CD4-positive, CD25-positive, alpha-beta regulatory T cell (primary cell): ENCODE measurements at regions not wholly inside any gene's neighbourhood (a gene's known extent, or its start where the extent isn't known, plus 50 kb on each side); places are given as distances from the start of the nearest gene placed in this dataset.

Experiments
- ATAC-seq, 2 donors: fragments of 150-1000 bp; cut with Tn5 transposase; one replicate each; pipeline ENCODE4 v1.10.0; 2021; ENCODE audit warnings: low read depth in 2 of 2, moderate number of reproducible peaks in 2 of 2, moderate library complexity in 1 of 2
- DNase-seq, 3 donors: peaks; one replicate each; pipeline versions ENCODE4 v3.0.0 to v3.0.0-alpha.2; 2012 to 2022; ENCODE audit warnings: mixed read lengths in 1 of 3
- H3K27ac ChIP-seq: one replicate; pipeline ENCODE4 v1.7.0; 2013; ENCODE audit warnings: mild to moderate bottlenecking, low read length; ENCODE audit not compliant: insufficient read depth, poor library complexity, severe bottlenecking
- H3K27me3 ChIP-seq: one replicate; pipeline ENCODE4 v1.7.0; 2013; ENCODE audit warnings: low read length; ENCODE audit not compliant: control insufficient read depth, insufficient read depth
- H3K36me3 ChIP-seq: one replicate; pipeline ENCODE4 v1.7.0; 2013; ENCODE audit warnings: mild to moderate bottlenecking, low read length, moderate library complexity; ENCODE audit not compliant: control insufficient read depth, insufficient read depth
- H3K4me1 ChIP-seq: 2 replicates; pipeline ENCODE4 v1.7.0; 2013; ENCODE audit warnings: mild to moderate bottlenecking, low read length; ENCODE audit not compliant: insufficient read depth, control insufficient read depth, poor library complexity, severe bottlenecking
- H3K4me3 ChIP-seq: one replicate; pipeline ENCODE4 v1.7.0; 2013; ENCODE audit warnings: low read depth, mild to moderate bottlenecking, low read length, moderate library complexity
- H3K9me3 ChIP-seq, 2 experiments: 1 replicate in 1 of 2; 2 replicates in 1 of 2; pipeline ENCODE4 v1.7.0; 2013; ENCODE audit warnings: low read length in 2 of 2, mild to moderate bottlenecking in 1 of 2, moderate library complexity in 1 of 2; ENCODE audit not compliant: control insufficient read depth in 2 of 2
- H3K27ac Mint-ChIP-seq, 3 donors: one replicate each; pipeline ENCODE4 v1.8.0; 2020 to 2022; ENCODE audit warnings: mild to moderate bottlenecking in 3 of 3, mixed read lengths in 3 of 3, moderate library complexity in 2 of 3
- H3K27me3 Mint-ChIP-seq: one replicate; pipeline ENCODE4 v1.8.0; 2022; ENCODE audit warnings: mild to moderate bottlenecking, mixed read lengths
- H3K36me3 Mint-ChIP-seq: one replicate; pipeline ENCODE4 v1.8.0; 2020; ENCODE audit warnings: mixed read lengths
- H3K4me1 Mint-ChIP-seq, 4 donors: one replicate each; pipeline ENCODE4 v1.8.0; 2020 to 2022; ENCODE audit warnings: mixed read lengths in 4 of 4, mild to moderate bottlenecking in 1 of 4
- H3K4me3 Mint-ChIP-seq, 4 donors: one replicate each; pipeline ENCODE4 v1.8.0; 2020 to 2022; ENCODE audit warnings: mild to moderate bottlenecking in 4 of 4, mixed read lengths in 4 of 4, moderate library complexity in 3 of 4
- H3K9me3 Mint-ChIP-seq, 7 donors: one replicate each; pipeline ENCODE4 v1.8.0; 2020 to 2022; ENCODE audit warnings: mixed read lengths in 7 of 7, mild to moderate bottlenecking in 3 of 7, moderate library complexity in 2 of 7

DNA sequence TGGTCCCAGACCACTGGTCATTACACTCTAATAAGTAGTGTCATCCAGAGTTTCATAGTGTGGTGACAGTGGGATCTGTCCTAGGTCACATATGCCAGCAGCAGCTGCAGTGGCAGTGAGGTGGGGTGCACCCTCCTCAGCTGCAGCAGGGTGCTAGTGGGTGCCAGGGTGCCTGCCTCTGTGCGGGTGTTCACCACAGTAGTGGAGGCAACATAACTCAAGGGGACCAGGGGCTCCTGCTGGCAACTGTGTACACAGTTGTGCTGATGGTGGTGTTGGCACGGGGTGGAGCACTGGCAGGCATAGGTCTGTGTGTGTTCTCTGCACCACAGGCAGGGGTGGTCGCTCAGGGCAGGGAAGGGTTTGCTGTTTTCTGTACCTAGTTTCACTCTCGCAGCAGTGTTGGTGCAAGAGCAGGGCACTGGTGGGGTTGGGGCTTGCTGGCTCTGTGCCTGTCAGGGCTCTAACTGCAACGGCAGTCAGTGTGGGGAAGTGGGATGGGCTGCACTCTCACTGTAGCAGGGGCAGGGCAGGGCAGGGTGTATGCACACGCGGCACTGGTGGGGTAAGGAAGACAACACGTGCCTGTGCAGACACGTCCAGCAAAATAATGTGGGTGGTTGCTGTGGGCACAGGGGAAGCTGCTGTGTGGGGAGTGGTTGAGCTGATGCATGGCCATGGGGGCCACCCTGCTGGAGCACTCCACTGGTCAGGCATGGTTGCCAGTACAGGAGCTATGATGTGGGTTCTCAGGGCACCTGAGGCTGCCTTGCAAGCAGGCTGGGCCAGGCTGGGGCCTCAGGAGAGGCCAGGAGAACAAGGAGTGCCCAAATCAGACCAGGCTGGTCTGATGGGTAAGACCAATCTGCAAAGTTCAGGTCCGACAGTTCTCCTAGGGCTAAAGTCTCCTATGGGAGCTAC, 226.6 kb downstream of the MEIS1 start:
- Mint-ChIP-seq H3K4me1 (no peaks in the 10 kb centered on the region), H3K36me3 (no peaks in the 10 kb centered on the region), H3K27me3 (no peaks in the 10 kb centered on the region), H3K9me3 (peaks cover 0 to 10% (median 5%) of the 10 kb centered on the region in 7 donors), H3K27ac (no peak overlapping the region), H3K4me3 (no peak overlapping the region)
- DNase-seq (no peak), ATAC-seq (no peak)
- Histone ChIP-seq H3K27ac (no peak overlapping the region), H3K9me3 (no peaks in the 10 kb centered on the region), H3K36me3 (no peaks in the 10 kb centered on the region), H3K4me1 (no peaks in the 10 kb centered on the region), H3K27me3 (no peaks in the 10 kb centered on the region), H3K4me3 (no peak overlapping the region)

GRCh38 chr2:66665124-66665984, 230.4 kb downstream of the MEIS1 start:
- H3K27ac Mint-ChIP-seq: no peak overlapping the region
- ATAC-seq (no peak), DNase-seq (no peak)
- no peaks in the 10 kb centered on the region for H3K27me3 Mint-ChIP-seq
- no peaks in the 10 kb centered on the region for H3K4me1 Mint-ChIP-seq
- H3K36me3 Mint-ChIP-seq: no peaks in the 10 kb centered on the region
- no peak overlapping the region for H3K4me3 Mint-ChIP-seq
- no peaks in the 10 kb centered on the region for H3K4me1 ChIP-seq
- H3K36me3 ChIP-seq: no peaks in the 10 kb centered on the region
- H3K9me3 ChIP-seq: no peaks in the 10 kb centered on the region
- no peak overlapping the region for H3K4me3 ChIP-seq
- peaks cover 0 to 6% (median 0%) of the 10 kb centered on the region in 7 donors for H3K9me3 Mint-ChIP-seq
- no peaks in the 10 kb centered on the region for H3K27me3 ChIP-seq
- H3K27ac ChIP-seq: no peak overlapping the region

DNA sequence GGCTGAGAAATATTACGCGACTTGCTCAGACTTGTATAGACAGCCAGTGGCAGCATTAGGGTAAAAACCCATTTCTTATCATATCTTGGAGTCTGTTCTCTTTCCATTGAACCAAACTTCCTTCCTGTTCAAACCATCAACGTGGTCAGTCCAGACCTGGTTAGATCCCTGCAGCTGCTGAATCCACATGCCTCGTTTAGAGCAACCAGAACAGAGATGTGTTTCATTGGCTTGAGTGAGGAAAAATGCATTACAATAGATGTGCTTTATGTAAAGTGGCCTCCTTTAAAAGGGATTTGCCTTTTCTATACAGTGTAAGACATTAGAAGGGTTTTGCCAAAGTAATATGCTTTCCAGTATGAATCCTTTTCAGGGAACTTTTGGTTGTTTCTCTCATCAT, 232.4 kb downstream of the MEIS1 start:
- no peaks in the 10 kb centered on the region for H3K4me1 ChIP-seq
- DNase-seq (no peak), ATAC-seq (no peak)
- H3K36me3 ChIP-seq: no peaks in the 10 kb centered on the region
- no peaks in the 10 kb centered on the region for H3K4me1 Mint-ChIP-seq
- no peak overlapping the region for H3K27ac Mint-ChIP-seq
- no peak overlapping the region for H3K27ac ChIP-seq
- no peaks in the 10 kb centered on the region for H3K9me3 ChIP-seq
- H3K4me3 ChIP-seq: no peak overlapping the region
- H3K9me3 Mint-ChIP-seq: peaks cover 0 to 6% (median 0%) of the 10 kb centered on the region in 7 donors
- no peaks in the 10 kb centered on the region for H3K27me3 ChIP-seq
- no peaks in the 10 kb centered on the region for H3K36me3 Mint-ChIP-seq
- no peak overlapping the region for H3K4me3 Mint-ChIP-seq
- H3K27me3 Mint-ChIP-seq: no peaks in the 10 kb centered on the region

DNA sequence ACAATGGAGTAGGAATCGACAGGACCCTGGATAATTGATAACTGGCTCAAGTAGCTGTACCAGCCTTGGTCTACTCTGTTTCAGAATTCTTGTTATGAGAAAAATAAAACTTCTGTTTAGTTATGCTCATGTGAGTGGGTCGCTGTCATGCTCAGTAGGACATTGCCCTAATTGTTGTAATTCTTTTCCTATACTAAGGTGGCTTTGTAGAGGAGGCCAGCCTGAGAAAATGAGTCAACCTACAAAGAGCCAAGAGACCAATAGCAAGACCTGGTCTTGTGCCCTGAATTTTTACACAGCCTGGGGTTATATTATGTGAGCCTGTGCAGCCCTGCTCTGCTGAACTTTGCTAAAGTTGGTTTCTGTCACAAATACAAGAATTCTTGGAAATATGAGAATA, 238.4 kb downstream of the MEIS1 start:
- Histone ChIP-seq H3K4me1 (no peaks in the 10 kb centered on the region), H3K36me3 (no peaks in the 10 kb centered on the region), H3K27ac (no peak overlapping the region), H3K27me3 (no peaks in the 10 kb centered on the region), H3K4me3 (no peak overlapping the region), H3K9me3 (no peaks in the 10 kb centered on the region)
- Mint-ChIP-seq H3K27ac (no peak overlapping the region), H3K27me3 (no peaks in the 10 kb centered on the region), H3K4me1 (no peaks in the 10 kb centered on the region), H3K36me3 (no peaks in the 10 kb centered on the region), H3K9me3 (peaks cover 0 to 5% (median 0%) of the 10 kb centered on the region in 7 donors), H3K4me3 (no peak overlapping the region)
- DNase-seq (no peak), ATAC-seq (no peak)

- Mint-ChIP-seq H3K4me3 (no peak overlapping the region), H3K27ac (no peak overlapping the region)
Measured at GRCh38 chr2:66674087-66674486, 239.2 kb downstream of the MEIS1 start.

DNA sequence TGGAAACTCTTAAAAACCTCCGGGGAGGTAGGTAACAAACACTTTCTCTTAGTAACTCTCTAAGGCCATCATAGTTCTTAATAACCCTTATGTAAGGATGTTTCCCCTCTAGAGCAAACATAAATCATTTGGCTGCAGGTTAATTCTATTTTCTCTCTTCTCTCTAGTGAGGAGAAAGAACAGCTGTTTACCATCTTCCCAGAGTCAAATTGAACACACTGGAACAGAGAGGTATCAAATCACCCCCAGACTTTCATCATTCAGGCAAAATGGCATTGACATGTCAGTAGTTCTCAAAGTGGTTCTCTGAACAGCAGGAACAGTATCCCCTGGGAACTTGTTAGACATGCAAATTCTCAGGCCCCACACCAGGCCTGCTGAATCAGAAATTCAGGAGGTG, 240.7 kb downstream of the MEIS1 start:
- Mint-ChIP-seq H3K27ac (no peak overlapping the region), H3K9me3 (peaks cover 0 to 6% (median 2%) of the 10 kb centered on the region in 7 donors), H3K27me3 (no peaks in the 10 kb centered on the region), H3K4me3 (no peak overlapping the region), H3K36me3 (no peaks in the 10 kb centered on the region), H3K4me1 (no peaks in the 10 kb centered on the region)
- Histone ChIP-seq H3K36me3 (no peaks in the 10 kb centered on the region), H3K4me3 (no peak overlapping the region), H3K4me1 (no peaks in the 10 kb centered on the region), H3K27ac (no peak overlapping the region), H3K27me3 (no peaks in the 10 kb centered on the region), H3K9me3 (no peaks in the 10 kb centered on the region)
- ATAC-seq (no peak), DNase-seq (no peak)

More at GRCh38 chr2:66674087-66674486, 239.2 kb downstream of the MEIS1 start:
- no peak for DNase-seq
- Histone ChIP-seq H3K36me3 (no peaks in the 10 kb centered on the region), H3K27me3 (no peaks in the 10 kb centered on the region), H3K9me3 (no peaks in the 10 kb centered on the region), H3K4me3 (no peak overlapping the region), H3K27ac (no peak overlapping the region), H3K4me1 (no peaks in the 10 kb centered on the region)
- Mint-ChIP-seq H3K4me1 (no peaks in the 10 kb centered on the region), H3K36me3 (no peaks in the 10 kb centered on the region), H3K27me3 (no peaks in the 10 kb centered on the region), H3K9me3 (peaks cover 0 to 5% (median under 1%) of the 10 kb centered on the region in 7 donors)
- no peak for ATAC-seq

GRCh38 chr2:66679442-66679841, 244.5 kb downstream of the MEIS1 start:
- Mint-ChIP-seq H3K27me3 (no peaks in the 10 kb centered on the region), H3K27ac (no peak overlapping the region), H3K4me3 (no peak overlapping the region), H3K4me1 (no peaks in the 10 kb centered on the region), H3K9me3 (peaks cover 0 to 6% (median 2%) of the 10 kb centered on the region in 7 donors), H3K36me3 (no peaks in the 10 kb centered on the region)
- Histone ChIP-seq H3K27me3 (no peaks in the 10 kb centered on the region), H3K27ac (no peak overlapping the region), H3K4me1 (no peaks in the 10 kb centered on the region), H3K9me3 (no peaks in the 10 kb centered on the region), H3K4me3 (no peak overlapping the region), H3K36me3 (no peaks in the 10 kb centered on the region)
- no peak for ATAC-seq
- no peak for DNase-seq
